ENCODE measurements at regions not wholly inside any gene's neighbourhood (a gene's known extent, or its start where the extent isn't known, plus 50 kb on each side); places are given as distances from the start of the nearest gene placed in this dataset.

- CTCF ChIA-PET (ENCODE audit: partially characterized antibody) = no interaction called here
Measured at GRCh38 chr3:20844851-20845250, 658.8 kb upstream of the SGO1 start.

More at GRCh38 chr3:20844851-20845250, 658.8 kb upstream of the SGO1 start:
- no peak overlapping the region for H3K56ac ChIP-seq (replicated peaks; ENCODE audit: insufficient read length, low read depth, low read length)
- no peak for TF ChIP-seq SP1 (IDR thresholded peaks at IDR 0.05; ENCODE audit: low read depth, low read length)
- no peak for TF ChIP-seq YY1 (IDR thresholded peaks at IDR 0.05; ENCODE audit: low read depth, low read length)
- TF ChIP-seq RBBP5 (IDR thresholded peaks at IDR 0.05; ENCODE audit: borderline replicate concordance, low read depth, low read length) = no peak
- TF ChIP-seq ATF3 (IDR thresholded peaks at IDR 0.05; ENCODE audit: insufficient read depth, low read depth, low read length) = no peak
- no peak for TF ChIP-seq E2F6 (IDR thresholded peaks at IDR 0.05)
- no peak for TF ChIP-seq KDM4A (IDR thresholded peaks at IDR 0.05; ENCODE audit: low read depth, low read length, severe bottlenecking)
- H3K18ac ChIP-seq (ENCODE audit: extremely low read depth, low read length) = no peak overlapping the region
- H2BK120ac ChIP-seq (replicated peaks; ENCODE audit: low read depth, low read length) = no peak overlapping the region
- no peak overlapping the region for H3K4ac ChIP-seq (replicated peaks; ENCODE audit: insufficient read length, low read depth, low read length)
- DNase-seq (ENCODE audit: low read depth in 1 of 2, low spot score in 2 of 2) = no peak
- no peak overlapping the region for H3K14ac ChIP-seq (ENCODE audit: insufficient read length)
- H4K8ac ChIP-seq (ENCODE audit: extremely low read depth, insufficient read depth, low read length) = no peak overlapping the region
- H2BK20ac ChIP-seq (ENCODE audit: low read length) = no peak overlapping the region
- H3K27me3 ChIP-seq (replicated peaks in 1 of 4; ENCODE audit: control insufficient read depth in 3 of 4, extremely low read depth in 1 of 4, insufficient read depth in 3 of 4, low read length in 3 of 4) = no peaks in the 10 kb centered on the region
- no peak overlapping the region for H4K91ac ChIP-seq (replicated peaks; ENCODE audit: insufficient read length, low read length)
- no peak overlapping the region for H2BK12ac ChIP-seq (ENCODE audit: low read depth, low read length)
- no peak overlapping the region for H2BK5ac ChIP-seq (ENCODE audit: low read depth, low read length)
- H2AK5ac ChIP-seq (ENCODE audit: low read depth, low read length) = no peak overlapping the region
- H3K23ac ChIP-seq (ENCODE audit: insufficient read length) = no peak overlapping the region
- no peaks in the 10 kb centered on the region for H3K79me1 ChIP-seq (ENCODE audit: low read depth, low read length)
- no peak overlapping the region for H3K4me3 ChIP-seq (ENCODE audit: extremely low read depth in 1 of 4, insufficient read depth in 2 of 4, low read depth in 3 of 4, low read length in 4 of 4)
- H3K4me2 ChIP-seq (ENCODE audit: insufficient read depth in 1 of 2, low read depth in 2 of 2, low read length in 2 of 2) = no peak overlapping the region
- H2AFZ ChIP-seq (ENCODE audit: low read length) = no peak overlapping the region
- 89% methylated on average over 5 of the region's 5 CpGs; no CpG with 5 or more reads in 1 of the 2 experiments for WGBS, 2 experiments (ENCODE audit: extremely low coverage in 1 of 2, insufficient coverage in 1 of 2, insufficient read length in 1 of 2, insufficient replicate concordance in 2 of 2, low coverage in 1 of 2, low lambda C conversion rate in 2 of 2, missing lambda C conversion rate in 1 of 2)
- FAIRE-seq = no peak
- no peak overlapping the region for H2BK15ac ChIP-seq (ENCODE audit: low read length)
- H3K36me3 ChIP-seq (ENCODE audit: control insufficient read depth in 2 of 4, insufficient read depth in 4 of 4, low read length in 3 of 4) = no peaks in the 10 kb centered on the region
- no peaks in the 10 kb centered on the region for H3K79me2 ChIP-seq (ENCODE audit: control insufficient read depth in 1 of 2, insufficient read depth in 2 of 2, low read length in 2 of 2)
- H3K9me3 ChIP-seq (ENCODE audit: insufficient read depth in 2 of 2, low read depth in 1 of 2, low read length in 1 of 2) = no peaks in the 10 kb centered on the region; a peak in 1 of 4 replicates
- no peaks in the 10 kb centered on the region for H3K23me2 ChIP-seq (ENCODE audit: low read depth, low read length)
- H4K5ac ChIP-seq (ENCODE audit: insufficient read length, low read depth, low read length) = no peak overlapping the region
- peaks cover 0 to 4% (median 0%) of the 10 kb centered on the region in 4 experiments; a peak in 1 of 7 replicates for H3K4me1 ChIP-seq (replicated peaks in 1 of 4; ENCODE audit: control insufficient read depth in 3 of 4, insufficient read depth in 4 of 4, low read length in 3 of 4)
- H3K9ac ChIP-seq (replicated peaks in 1 of 4; ENCODE audit: extremely low read depth in 1 of 4, low read depth in 3 of 4, low read length in 3 of 4) = no peak overlapping the region
- H3K27ac ChIP-seq (ENCODE audit: low read depth, low read length) = no peak overlapping the region
- no peaks in the 10 kb centered on the region for H4K20me1 ChIP-seq (replicated peaks in 1 of 2; ENCODE audit: control insufficient read depth in 1 of 2, insufficient read depth in 2 of 2, low read length in 2 of 2)
- POLR2A ChIA-PET (ENCODE audit: partially characterized antibody) = no interaction called here
